ENCODE measurements at regions not wholly inside any gene's neighbourhood (a gene's known extent, or its start where the extent isn't known, plus 50 kb on each side); places are given as distances from the start of the nearest gene placed in this dataset.

DNA sequence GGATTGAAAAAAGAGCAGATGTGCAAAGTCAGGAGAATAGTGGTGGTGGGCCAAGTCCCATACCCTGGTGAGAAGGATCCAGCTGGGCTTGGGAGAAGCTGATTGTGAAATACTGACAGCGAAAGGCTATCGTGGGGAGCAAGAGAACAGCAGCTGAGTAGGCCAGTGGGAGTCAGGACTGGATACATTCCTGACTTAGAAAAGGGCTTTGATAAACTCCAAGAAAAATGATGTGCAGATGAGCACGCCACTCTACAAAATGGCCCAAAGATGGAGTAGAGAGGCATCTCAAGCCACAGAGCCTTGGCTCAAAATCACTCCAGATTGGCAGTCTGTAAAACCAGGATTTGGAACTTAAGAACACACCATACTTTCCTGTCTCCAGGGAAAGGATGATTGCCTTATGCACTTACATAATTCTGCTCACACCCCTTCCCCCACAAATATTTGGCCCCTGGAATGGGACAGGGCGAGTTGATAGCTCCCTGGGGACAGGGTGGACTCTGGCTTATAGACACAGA lies 578.7 kb downstream of the MAFB start:
- H3K9me3 ChIP-seq (ENCODE audit: control insufficient read depth, low read length) = no peaks in the 10 kb centered on the region
- 59 to 65% methylated on average over 4 of the region's 4 CpGs for WGBS, 2 donors
- H3K36me3 ChIP-seq (ENCODE audit: control insufficient read depth in 1 of 2, insufficient read depth in 2 of 2, low read length in 1 of 2) = no peaks in the 10 kb centered on the region
- intact Hi-C loops (cut with DNase I) = no loop called here
- ATAC-seq (ENCODE audit: low FRiP score) = peak; percentile 55
- DNase-seq = no peak
- no peak overlapping the region for H3K4me3 ChIP-seq (ENCODE audit: low read length in 2 of 2)
- H3K4me1 ChIP-seq (ENCODE audit: control insufficient read depth in 1 of 2, insufficient read depth in 2 of 2, low read length in 2 of 2) = no peaks in the 10 kb centered on the region
- no peaks in the 10 kb centered on the region for H3K27me3 ChIP-seq (ENCODE audit: control insufficient read depth in 1 of 2, insufficient read depth in 2 of 2, low read length in 1 of 2)
- no peak overlapping the region for H3K27ac ChIP-seq (ENCODE audit: low read depth in 1 of 2, low read length in 2 of 2)

DNA sequence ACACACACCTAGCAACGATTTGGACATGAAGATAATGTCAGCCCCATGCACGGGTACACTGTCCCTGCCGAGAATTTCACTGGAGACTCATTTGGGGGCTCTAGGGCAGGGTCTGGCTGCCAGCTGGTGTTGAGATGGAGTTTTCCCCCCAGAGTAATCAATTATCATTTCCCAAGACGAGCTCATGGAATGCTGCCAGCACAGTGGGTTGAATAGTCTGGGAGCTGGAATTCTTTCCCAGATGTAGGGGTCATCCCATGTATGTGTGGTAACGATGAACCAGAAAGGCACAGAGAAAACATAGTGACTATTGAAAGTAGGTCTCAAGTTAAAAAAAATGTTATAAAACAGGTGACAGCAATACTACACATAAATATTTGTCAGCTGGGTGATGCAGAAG lies 579.9 kb downstream of the MAFB start:
- H3K9me3 ChIP-seq (ENCODE audit: control insufficient read depth, low read length) = no peaks in the 10 kb centered on the region
- no peaks in the 10 kb centered on the region for H3K36me3 ChIP-seq (ENCODE audit: control insufficient read depth in 1 of 2, insufficient read depth in 2 of 2, low read length in 1 of 2)
- no peak overlapping the region for H3K4me3 ChIP-seq (ENCODE audit: low read length in 2 of 2)
- H3K27me3 ChIP-seq (ENCODE audit: control insufficient read depth in 1 of 2, insufficient read depth in 2 of 2, low read length in 1 of 2) = no peaks in the 10 kb centered on the region
- H3K4me1 ChIP-seq (ENCODE audit: control insufficient read depth in 1 of 2, insufficient read depth in 2 of 2, low read length in 2 of 2) = no peaks in the 10 kb centered on the region
- no peak for DNase-seq
- no peak for ATAC-seq (ENCODE audit: low FRiP score)
- 50 to 54% methylated on average over 5 of the region's 5 CpGs for whole genome bisulfite sequencing, 2 donors
- intact Hi-C loops (cut with DNase I) = no loop called here
- no peak overlapping the region for H3K27ac ChIP-seq (ENCODE audit: low read depth in 1 of 2, low read length in 2 of 2)

- DNase-seq (no peak), ATAC-seq (ENCODE audit: low FRiP score) (no peak)
- 53 to 69% methylated on average over 7 of the region's 7 CpGs for WGBS, 2 donors
- H3K9me3 ChIP-seq (ENCODE audit: control insufficient read depth, low read length) = no peaks in the 10 kb centered on the region
- no peaks in the 10 kb centered on the region for H3K36me3 ChIP-seq (ENCODE audit: control insufficient read depth in 1 of 2, insufficient read depth in 2 of 2, low read length in 1 of 2)
- H3K27me3 ChIP-seq (ENCODE audit: control insufficient read depth in 1 of 2, insufficient read depth in 2 of 2, low read length in 1 of 2) = no peaks in the 10 kb centered on the region
- H3K4me1 ChIP-seq (ENCODE audit: control insufficient read depth in 1 of 2, insufficient read depth in 2 of 2, low read length in 2 of 2) = no peaks in the 10 kb centered on the region
- intact Hi-C loops (cut with DNase I) = no loop called here
- H3K27ac ChIP-seq (ENCODE audit: low read depth in 1 of 2, low read length in 2 of 2) = no peak overlapping the region
- H3K4me3 ChIP-seq (ENCODE audit: low read length in 2 of 2) = no peak overlapping the region
Observed at GRCh38 chr20:40108321-40108720, 580.7 kb downstream of the MAFB start.

- H3K27ac ChIP-seq (ENCODE audit: low read depth in 1 of 2, low read length in 2 of 2) = no peak overlapping the region
- 87 to 91% methylated on average over 5 of the region's 5 CpGs for WGBS, 2 donors
- no peak for DNase-seq
- H3K4me1 ChIP-seq (ENCODE audit: control insufficient read depth in 1 of 2, insufficient read depth in 2 of 2, low read length in 2 of 2) = no peaks in the 10 kb centered on the region
- no peaks in the 10 kb centered on the region for H3K36me3 ChIP-seq (ENCODE audit: control insufficient read depth in 1 of 2, insufficient read depth in 2 of 2, low read length in 1 of 2)
- intact Hi-C loops (cut with DNase I) = no loop called here
- no peaks in the 10 kb centered on the region for H3K9me3 ChIP-seq (ENCODE audit: control insufficient read depth, low read length)
- no peak for ATAC-seq (ENCODE audit: low FRiP score)
- no peak overlapping the region for H3K4me3 ChIP-seq (ENCODE audit: low read length in 2 of 2)
- H3K27me3 ChIP-seq (ENCODE audit: control insufficient read depth in 1 of 2, insufficient read depth in 2 of 2, low read length in 1 of 2) = no peaks in the 10 kb centered on the region
Observed at GRCh38 chr20:40104959-40105358, 584.1 kb downstream of the MAFB start.

DNA sequence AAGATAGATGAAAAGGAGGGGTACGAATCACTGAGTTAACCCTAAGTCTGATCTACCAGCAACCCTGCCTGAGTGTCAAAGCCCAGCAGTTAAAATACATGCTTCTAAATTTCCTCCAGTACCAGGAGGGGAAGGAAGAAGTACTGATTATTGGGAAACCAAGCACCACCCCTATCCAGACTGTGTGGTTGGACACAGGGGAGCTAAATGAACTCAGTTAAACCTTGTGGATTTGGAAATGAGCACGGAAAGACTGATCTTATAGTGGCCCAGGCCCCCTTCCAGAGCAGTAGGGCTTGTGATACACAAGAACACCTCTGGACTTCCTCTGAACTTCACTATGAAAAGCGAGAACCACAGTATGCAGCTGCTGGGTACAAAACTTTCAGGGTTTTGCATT lies 585.6 kb downstream of the MAFB start:
- no peak overlapping the region for H3K27ac ChIP-seq (ENCODE audit: low read depth in 1 of 2, low read length in 2 of 2)
- WGBS, 2 donors = 87 to 89% methylated on average over 3 of the region's 3 CpGs
- no peaks in the 10 kb centered on the region for H3K4me1 ChIP-seq (ENCODE audit: control insufficient read depth in 1 of 2, insufficient read depth in 2 of 2, low read length in 2 of 2)
- no peak for DNase-seq
- no peaks in the 10 kb centered on the region for H3K36me3 ChIP-seq (ENCODE audit: control insufficient read depth in 1 of 2, insufficient read depth in 2 of 2, low read length in 1 of 2)
- intact Hi-C loops (cut with DNase I) = no loop called here
- H3K4me3 ChIP-seq (ENCODE audit: low read length in 2 of 2) = no peak overlapping the region
- no peaks in the 10 kb centered on the region for H3K27me3 ChIP-seq (ENCODE audit: control insufficient read depth in 1 of 2, insufficient read depth in 2 of 2, low read length in 1 of 2)
- no peaks in the 10 kb centered on the region for H3K9me3 ChIP-seq (ENCODE audit: control insufficient read depth, low read length)
- no peak for ATAC-seq (ENCODE audit: low FRiP score)

DNA sequence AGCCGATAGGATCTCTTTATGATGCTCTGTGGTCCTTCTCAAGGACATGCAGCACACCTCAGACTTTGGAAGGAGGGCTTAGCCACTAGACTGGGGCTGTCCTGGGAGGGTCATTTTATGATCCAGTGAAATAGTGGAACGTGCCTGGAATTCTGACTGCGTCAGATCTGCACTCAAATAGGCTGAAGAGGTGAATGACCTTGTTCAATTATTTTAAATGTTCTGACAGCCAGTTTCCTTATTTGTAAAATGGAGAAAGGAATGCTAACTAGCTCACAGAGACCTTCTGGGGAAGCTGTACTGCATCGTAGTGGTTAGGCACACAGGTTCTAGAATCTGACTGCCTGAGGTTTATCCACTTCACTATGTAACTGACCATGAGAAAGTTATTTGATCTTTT lies 587.5 kb downstream of the MAFB start:
- Histone ChIP-seq H3K4me1 (ENCODE audit: control insufficient read depth in 1 of 2, insufficient read depth in 2 of 2, low read length in 2 of 2) (no peaks in the 10 kb centered on the region), H3K27ac (ENCODE audit: low read depth in 1 of 2, low read length in 2 of 2) (no peak overlapping the region), H3K27me3 (ENCODE audit: control insufficient read depth in 1 of 2, insufficient read depth in 2 of 2, low read length in 1 of 2) (no peaks in the 10 kb centered on the region), H3K36me3 (ENCODE audit: control insufficient read depth in 1 of 2, insufficient read depth in 2 of 2, low read length in 1 of 2) (no peaks in the 10 kb centered on the region), H3K9me3 (ENCODE audit: control insufficient read depth, low read length) (no peaks in the 10 kb centered on the region), H3K4me3 (ENCODE audit: low read length in 2 of 2) (no peak overlapping the region)
- no peak for ATAC-seq (ENCODE audit: low FRiP score)
- intact Hi-C loops (cut with DNase I) = no loop called here
- DNase-seq = no peak
- WGBS, 2 donors = 37 to 38% methylated on average over 4 of the region's 4 CpGs

GRCh38 chr20:40100261-40100660 lies 588.8 kb downstream of the MAFB start:
- Histone ChIP-seq H3K4me3 (ENCODE audit: low read length in 2 of 2) (no peak overlapping the region), H3K27ac (ENCODE audit: low read depth in 1 of 2, low read length in 2 of 2) (no peak overlapping the region), H3K27me3 (ENCODE audit: control insufficient read depth in 1 of 2, insufficient read depth in 2 of 2, low read length in 1 of 2) (no peaks in the 10 kb centered on the region), H3K4me1 (ENCODE audit: control insufficient read depth in 1 of 2, insufficient read depth in 2 of 2, low read length in 2 of 2) (no peaks in the 10 kb centered on the region), H3K36me3 (ENCODE audit: control insufficient read depth in 1 of 2, insufficient read depth in 2 of 2, low read length in 1 of 2) (no peaks in the 10 kb centered on the region), H3K9me3 (ENCODE audit: control insufficient read depth, low read length) (no peaks in the 10 kb centered on the region)
- intact Hi-C loops (cut with DNase I) = no loop called here
- WGBS, 2 donors = 53 to 56% methylated on average over 3 of the region's 3 CpGs
- ATAC-seq (ENCODE audit: low FRiP score) (no peak), DNase-seq (no peak)

DNA sequence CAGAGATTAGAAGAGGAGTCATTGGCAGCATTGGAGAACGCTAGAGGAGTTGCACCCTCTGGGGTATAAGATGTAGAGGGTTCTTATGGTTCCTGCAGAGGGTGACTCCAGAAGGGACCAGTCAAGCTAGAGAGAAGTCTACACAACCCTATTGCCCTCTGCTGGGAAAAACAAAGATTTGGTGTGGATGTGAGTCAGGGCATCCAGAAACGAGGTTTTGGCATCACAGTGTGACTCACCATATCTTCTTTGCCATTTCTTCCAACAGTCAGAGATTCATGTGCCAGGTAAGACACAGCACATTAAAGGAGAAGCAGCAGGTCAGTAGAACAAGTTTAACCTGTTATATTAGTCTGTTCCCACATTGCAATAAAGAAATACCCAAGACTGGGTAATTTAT lies 598.8 kb downstream of the MAFB start:
- ATAC-seq (ENCODE audit: low FRiP score) (no peak), DNase-seq (no peak)
- H3K27me3 ChIP-seq (ENCODE audit: control insufficient read depth in 1 of 2, insufficient read depth in 2 of 2, low read length in 1 of 2) = peaks cover 0 to 1% of the 10 kb centered on the region in 2 donors
- peaks cover 6% of the 10 kb centered on the region for H3K9me3 ChIP-seq (ENCODE audit: control insufficient read depth, low read length)
- no peaks in the 10 kb centered on the region for H3K4me1 ChIP-seq (ENCODE audit: control insufficient read depth in 1 of 2, insufficient read depth in 2 of 2, low read length in 2 of 2)
- H3K36me3 ChIP-seq (ENCODE audit: control insufficient read depth in 1 of 2, insufficient read depth in 2 of 2, low read length in 1 of 2) = no peaks in the 10 kb centered on the region
- intact Hi-C loops (cut with DNase I) = no loop called here
- no peak overlapping the region for H3K4me3 ChIP-seq (ENCODE audit: low read length in 2 of 2)
- H3K27ac ChIP-seq (ENCODE audit: low read depth in 1 of 2, low read length in 2 of 2) = no peak overlapping the region
- 35 to 46% methylated on average over 2 of the region's 2 CpGs for WGBS, 2 donors

DNA sequence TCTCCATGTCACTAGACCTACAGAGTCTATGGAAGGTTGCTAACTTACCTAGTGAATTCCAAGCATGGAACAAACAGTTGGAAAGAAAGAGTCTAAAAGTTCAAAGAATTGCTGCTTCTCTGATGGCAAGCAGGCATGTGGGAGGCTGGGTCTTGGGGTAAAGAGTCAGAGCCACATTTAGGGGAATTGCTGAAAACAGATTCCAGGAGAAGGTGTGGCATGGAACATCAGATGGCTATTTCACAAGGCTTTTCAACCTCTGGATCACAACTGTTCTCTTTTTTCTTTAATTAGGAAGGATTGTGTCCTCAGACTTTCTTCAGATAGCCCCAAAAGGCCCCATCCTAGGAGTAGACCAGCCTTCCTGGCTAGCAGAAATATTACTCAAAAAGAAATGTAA lies 601.5 kb downstream of the MAFB start:
- ATAC-seq (ENCODE audit: low FRiP score) (no peak), DNase-seq (no peak)
- H3K36me3 ChIP-seq (ENCODE audit: control insufficient read depth in 1 of 2, insufficient read depth in 2 of 2, low read length in 1 of 2) = no peaks in the 10 kb centered on the region
- H3K4me1 ChIP-seq (ENCODE audit: control insufficient read depth in 1 of 2, insufficient read depth in 2 of 2, low read length in 2 of 2) = no peaks in the 10 kb centered on the region
- intact Hi-C loops (cut with DNase I) = no loop called here
- no peak overlapping the region for H3K27ac ChIP-seq (ENCODE audit: low read depth in 1 of 2, low read length in 2 of 2)
- H3K9me3 ChIP-seq (ENCODE audit: control insufficient read depth, low read length) = peaks cover 6% of the 10 kb centered on the region
- no peak overlapping the region for H3K4me3 ChIP-seq (ENCODE audit: low read length in 2 of 2)
- H3K27me3 ChIP-seq (ENCODE audit: control insufficient read depth in 1 of 2, insufficient read depth in 2 of 2, low read length in 1 of 2) = peaks cover 0 to 3% of the 10 kb centered on the region in 2 donors
